ENCODE measurements at regions not wholly inside any gene's neighbourhood (a gene's known extent, or its start where the extent isn't known, plus 50 kb on each side); places are given as distances from the start of the nearest gene placed in this dataset.

GRCh38 chr7:131652934-131653333 is 96.5 kb upstream of the PODXL start:
- TF ChIP-seq CTCF (IDR thresholded peaks at IDR 0.05; ENCODE audit: borderline replicate concordance, extremely low read depth, low read length, poor library complexity, severe bottlenecking), result no peak
- no peak for TF ChIP-seq EZH2 (IDR thresholded peaks at IDR 0.05; ENCODE audit: borderline replicate concordance, low read depth, low read length, severe bottlenecking)
